DMS114 treated with DMSO at 0.1 percent for 48 hours (cell line): ENCODE measurements at regions not wholly inside any gene's neighbourhood (a gene's known extent, or its start where the extent isn't known, plus 50 kb on each side); places are given as distances from the start of the nearest gene placed in this dataset.

Source experiments
- DNase-seq: peaks from one replicate; lab custom pipeline; 2025; ENCODE audit not compliant: unreplicated experiment; lab: John Stamatoyannopoulos, UW

DNA sequence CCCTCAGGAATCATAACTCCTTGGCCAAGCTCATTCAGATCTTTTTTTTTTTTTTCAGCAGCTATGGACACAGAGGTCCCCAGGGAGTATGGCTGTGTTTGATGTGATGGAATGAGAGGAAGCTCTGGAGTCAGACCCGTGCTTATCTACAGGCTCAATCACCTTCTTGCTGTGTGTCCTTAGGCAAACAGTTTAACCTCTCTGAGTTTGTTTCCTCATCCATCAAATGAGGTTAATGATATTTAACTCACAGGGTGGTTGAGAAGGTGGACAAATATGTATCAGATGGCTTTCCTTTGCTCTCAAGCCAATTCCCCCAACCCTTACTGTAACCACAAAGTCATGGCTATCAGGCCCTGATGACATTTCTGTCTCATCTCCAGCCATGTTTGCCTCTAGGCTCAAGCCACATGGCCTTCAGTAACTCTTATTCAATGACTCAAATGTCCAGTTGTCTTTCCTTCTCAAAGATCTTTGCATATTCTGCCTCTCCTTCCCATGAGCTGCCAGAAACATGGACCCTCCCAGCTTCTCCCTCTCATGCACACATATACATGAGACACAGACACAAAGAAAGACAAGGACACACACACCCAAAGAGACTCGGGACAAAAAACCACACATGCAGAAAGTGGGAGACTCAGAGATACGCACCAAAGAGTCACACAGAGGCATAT is 303.5 kb upstream of the KAZN start:
- DNase-seq = no peak

DNA sequence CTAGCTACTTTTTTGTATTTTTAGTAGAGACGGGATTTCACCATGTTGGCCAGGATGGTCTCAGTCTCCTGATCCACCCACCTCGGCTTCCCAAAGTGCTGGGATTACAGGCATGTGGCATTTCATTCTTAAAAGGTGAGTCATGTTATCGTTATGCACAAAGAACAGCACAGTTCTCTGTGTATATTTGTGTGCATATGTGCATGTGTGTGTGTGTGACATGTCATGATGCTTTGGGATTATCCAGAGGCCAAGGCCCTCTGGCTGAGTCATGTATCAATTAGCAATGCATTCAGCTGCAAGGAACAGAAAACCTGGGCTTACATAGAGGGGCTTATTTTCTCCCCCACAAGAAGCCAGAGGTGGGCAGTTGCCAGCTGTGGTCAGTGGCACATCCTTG is 301.7 kb upstream of the KAZN start:
- DNase-seq = no peak

DNA sequence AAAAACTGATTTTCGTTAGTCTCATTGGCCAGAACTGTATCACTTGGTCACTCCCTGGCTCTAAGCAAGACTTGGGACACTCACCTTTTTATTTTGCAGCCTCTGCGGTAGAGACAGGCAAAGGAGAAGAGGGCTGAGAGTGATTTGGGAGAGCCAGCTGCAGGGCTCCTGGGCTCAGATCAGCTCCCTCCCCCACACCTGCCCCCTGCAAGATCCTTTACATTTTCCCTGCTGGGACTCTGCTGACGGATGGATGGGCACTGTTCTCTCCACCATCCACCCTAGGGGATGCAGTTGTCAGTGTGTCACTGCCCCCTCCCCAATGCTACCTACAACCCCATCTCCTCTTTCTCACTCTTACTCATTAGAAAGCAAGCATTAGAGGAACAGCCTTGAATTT is 301.1 kb upstream of the KAZN start:
- DNase-seq = no peak

DNA sequence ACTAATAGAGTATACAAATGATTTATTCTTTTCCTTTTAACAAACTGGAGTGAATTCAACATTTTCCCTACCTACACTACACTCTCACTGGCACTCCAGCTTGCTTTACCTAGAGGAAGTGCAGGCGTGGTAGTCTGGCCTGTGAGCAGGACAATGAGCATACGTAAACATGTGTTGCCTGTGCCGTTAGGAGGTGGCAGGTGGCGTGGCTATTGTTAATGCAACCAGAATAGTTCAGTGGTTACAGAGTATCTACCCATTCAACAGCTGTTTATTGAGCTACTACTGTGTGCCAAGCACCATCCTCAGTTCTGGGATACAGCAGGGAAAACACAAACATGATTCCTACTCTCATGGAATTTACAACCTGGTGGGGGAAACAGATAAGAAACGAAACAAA is 299.7 kb upstream of the KAZN start:
- DNase-seq = no peak

DNA sequence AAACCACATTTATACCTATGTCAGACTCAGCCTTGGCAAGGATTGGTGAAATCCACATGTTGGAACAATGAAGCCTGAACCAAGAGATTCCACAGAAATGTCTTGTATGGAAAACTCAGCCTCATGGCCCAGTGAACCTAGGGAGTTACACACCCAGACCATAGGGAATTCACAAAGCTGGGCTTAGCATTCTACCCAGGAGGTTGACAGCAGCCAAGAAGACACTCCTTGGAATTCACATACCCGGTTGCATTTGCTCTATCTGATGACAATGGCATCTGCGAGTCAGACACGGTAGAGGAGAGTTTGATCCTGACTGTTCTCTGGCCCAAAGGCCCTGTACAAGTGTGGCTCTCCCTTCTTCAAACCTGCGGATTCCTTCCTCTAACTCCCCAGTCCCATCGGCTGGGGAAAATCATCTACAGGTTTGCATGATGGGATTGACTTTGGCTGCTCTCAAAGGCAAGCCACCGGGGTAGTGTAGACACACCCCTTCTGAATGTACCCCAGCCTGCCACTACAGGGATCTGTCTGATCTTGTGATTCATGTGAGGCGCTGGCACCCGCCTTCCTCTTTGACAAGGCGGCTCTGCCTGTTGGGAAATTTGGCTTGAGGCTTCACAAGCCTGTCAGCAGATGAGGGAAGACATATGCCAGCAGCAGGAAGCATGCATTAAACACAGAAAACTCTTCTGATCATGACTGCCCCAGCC is 297.3 kb upstream of the KAZN start:
- no peak for DNase-seq

DNA sequence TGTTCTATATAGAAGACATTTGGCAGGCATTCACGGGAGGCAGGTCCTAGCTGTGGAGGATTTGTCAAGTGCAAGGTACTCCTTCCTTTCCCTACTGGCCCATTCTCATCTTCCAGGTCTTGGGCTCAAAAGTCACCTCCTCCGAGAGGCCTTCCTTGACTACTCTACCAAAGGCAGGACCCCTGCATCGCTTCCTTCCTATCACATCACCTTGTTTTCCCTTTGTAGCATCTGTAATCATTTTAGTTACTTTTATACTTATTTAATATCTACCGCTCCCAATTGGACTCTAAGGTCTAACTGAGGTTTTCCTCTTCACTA is 296.8 kb upstream of the KAZN start:
- DNase-seq = no peak

DNA sequence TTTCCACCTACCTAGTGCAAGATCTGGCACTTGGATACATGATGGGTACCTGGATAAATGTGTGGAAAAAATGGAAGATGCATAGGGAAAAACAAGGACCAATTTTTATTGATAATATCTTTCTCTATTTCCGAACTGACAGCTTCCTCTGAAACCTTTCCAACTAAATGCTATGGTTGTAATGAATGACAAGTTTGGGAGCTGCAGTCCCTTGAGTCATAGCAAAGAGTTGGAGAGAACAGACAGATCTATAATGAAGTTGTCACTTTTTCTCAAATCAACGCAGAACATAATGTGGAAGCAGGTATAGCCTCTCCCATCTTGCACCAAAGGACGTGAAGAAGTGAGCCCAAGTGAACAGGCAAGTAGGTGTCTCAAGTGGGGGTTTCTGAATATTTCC is 296.5 kb upstream of the KAZN start:
- no peak for DNase-seq

DNA sequence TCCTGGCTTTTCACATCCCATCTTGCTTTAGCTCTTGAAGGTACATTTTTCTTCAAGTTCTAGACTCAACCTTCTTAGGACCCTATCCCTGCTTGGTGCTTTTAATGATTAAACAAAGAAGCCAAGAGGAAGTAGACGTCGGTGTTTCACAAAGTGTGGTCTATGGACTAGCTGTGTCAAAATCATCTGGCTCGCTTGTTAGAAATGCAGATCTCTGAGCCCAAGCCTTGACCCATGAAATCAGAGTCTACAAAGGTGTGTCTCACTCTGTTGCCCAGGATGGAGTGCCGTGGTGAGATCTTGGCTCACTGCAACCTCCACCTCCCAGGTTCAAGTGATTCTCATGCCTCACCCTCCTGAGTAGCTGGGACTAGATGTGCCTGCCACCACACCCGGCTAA is 295.5 kb upstream of the KAZN start:
- no peak for DNase-seq

DNA sequence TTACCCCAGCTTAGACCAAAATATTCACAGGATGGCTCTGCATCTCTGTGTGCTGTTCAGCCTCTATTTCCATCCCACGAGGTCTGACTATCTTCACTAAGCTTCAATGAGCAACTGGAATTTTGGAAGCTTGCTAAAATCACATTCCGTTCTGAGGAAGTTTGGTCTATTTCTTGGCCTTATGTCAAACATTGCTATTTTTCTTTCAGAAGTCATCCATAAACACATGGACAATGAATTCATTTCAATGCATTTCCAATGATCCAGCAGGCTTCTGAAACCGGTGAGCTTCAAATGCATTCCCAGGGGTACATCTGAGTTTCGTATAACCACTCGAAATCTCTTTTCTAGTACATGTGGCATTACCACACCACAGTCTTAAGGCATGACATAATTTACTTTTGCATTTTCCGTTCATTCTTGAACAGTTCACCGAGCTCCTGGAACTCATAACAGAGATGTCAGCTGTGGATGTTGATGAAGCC is 294.1 kb upstream of the KAZN start:
- DNase-seq = no peak

DNA sequence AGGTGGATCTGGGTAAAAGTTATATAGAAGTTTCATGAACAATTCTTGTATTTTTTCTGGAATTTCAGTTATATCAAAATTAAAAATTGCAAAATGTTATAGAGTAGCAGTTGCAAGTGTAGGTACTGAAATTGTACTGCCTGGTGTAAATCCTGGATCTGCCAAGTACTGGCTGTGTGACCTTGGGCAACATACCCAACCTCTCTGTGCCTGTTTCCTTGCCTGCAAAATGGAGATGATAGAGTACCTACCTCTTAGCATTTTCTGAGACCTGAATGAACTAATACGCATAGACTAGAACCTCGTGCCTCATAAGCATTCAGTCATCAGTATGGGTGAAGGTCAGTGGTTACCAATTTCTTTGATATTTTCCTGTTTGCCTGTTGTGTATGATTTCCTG is 290.0 kb upstream of the KAZN start:
- no peak for DNase-seq

DNA sequence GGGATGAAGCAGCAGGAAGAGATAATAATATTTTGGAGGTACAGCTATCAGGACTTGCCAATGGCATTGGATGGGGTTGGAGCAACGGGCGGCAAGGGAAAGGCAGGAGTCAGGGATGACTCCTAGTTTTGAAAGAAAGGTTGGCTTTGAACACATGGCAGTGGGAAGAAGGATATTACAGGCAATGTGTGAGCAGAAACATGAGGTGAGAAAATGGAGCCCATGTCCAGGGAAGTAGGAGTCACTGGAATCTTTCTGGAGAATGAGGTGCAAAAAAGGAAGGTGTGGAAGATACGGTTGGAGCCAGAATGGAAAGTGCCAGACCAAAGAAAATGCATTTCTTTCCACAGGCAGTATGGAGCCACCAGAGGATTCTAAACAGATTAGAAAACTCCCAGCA is 288.5 kb upstream of the KAZN start:
- no peak for DNase-seq

DNA sequence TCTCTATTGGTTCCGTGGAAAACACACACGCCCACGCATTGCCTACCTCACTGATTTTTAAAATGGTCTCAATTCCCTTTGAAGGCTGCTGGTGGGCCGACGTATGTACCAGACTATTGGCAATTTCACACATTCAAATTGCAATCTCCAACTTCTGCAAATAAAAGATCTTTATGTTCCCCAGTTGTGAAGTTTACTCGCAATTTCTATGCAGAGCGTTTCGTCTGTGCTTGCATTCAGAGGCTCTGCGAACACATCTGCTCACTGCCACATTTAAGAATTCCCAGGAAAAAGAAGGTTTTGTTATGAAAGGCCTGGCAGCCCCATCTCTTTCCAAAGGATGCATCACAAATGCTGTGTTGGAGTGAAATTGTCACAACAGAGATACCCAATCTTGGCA is 288.0 kb upstream of the KAZN start:
- no peak for DNase-seq

DNA sequence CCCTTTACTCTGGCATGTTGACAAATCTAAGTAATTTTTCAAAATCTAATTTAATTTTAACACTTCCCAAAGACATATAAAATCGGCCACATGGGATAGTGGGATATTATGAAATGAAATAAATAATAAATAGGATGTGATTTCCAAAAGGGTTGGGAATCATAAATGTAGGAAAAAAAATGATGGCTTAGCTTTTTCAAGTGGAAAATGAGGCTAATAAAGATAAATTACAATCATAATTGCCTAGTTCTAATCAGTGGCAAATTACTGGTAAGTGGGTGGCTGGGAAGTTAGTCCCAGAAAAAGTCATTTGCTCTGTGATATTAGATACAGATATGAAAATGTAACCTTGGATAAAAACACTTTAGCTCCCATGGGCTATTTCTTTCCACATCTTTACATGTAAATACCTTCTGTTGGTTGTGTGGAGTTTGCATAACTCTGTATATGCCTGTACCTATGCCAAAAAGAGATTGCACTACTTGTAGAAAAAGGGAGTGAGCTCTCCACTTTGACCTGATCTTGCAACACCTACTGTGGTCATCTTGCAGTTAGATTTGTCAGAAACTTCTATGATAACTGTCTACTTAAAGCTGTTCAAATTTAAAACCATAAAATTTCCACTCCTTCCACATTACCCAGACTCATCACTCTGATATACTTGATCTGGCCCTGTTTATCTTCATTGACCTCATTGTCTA is 284.6 kb upstream of the KAZN start:
- no peak for DNase-seq

DNA sequence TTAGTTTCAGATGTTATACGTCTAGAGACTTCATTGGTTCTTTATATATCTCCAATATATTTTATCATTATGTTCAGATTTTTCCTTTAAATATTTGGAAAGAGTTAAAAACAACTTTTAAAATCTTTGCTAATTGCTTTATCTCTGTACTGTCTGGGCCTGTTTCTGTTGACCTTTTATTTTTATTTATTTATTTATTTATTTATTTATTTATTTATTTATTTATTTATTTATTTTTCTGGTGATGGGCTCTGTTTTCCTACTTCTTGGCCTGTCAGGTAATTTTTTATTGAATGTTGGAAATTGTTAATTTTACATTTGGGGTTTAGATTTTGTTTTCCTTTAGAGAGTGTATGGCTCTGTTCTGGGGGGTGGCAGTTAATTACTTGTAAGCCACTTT is 279.7 kb upstream of the KAZN start:
- no peak for DNase-seq

DNA sequence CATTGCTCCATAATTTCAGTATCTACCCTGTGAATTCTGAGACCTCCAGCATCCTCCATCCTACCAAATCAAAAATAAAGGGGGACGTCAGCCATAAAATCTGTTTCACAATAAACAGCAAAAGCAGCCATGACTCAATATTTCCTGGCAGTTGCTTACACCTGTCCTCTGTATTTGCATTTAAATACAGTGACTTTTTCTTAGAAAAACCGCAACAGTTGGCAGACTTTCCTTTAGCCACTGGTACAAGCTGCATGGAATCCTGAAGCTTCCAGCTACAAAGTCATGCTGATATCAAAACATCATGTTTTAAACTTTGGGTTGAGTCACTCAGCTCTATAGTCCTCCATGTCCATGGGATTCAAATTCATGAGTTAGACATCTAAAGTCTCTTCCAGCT is 278.0 kb upstream of the KAZN start:
- DNase-seq = no peak

DNA sequence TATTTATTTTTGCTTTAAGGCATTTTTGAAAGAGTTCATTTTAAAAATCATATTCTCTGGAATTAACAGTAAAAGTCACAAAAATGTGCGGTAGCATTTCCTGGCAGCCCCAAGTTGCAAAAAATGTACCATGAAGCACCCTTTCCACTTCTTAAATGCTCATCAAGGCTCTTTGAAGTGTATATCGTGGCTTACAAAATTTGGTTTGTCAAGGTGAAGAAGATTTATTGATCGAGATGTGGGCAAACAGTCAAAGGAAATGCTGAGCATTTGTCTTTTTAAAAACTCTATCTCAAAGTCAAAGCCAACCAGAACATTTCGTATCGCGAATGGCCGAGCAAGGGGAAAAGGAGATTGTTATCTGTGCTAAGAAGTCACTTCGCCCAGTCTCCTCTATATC is 277.5 kb upstream of the KAZN start:
- no peak for DNase-seq

DNA sequence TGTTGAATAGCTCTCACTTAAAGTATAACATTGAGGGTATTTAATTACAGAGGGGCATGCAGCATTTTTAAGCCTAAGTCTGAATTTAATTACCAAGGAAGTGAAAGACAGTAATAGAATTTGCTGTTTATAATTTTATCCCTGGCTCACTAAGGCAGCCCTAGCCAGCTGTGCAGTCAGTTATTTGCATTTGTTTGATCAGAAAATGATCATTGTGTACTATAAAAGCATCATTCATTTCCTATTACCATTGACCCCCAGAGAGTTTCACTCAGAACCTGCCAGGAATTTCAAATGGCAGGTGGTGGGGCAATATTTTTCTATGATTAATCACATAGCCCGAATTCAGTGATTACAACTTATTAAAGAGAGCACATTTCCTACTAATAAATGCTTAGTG is 277.1 kb upstream of the KAZN start:
- no peak for DNase-seq

DNA sequence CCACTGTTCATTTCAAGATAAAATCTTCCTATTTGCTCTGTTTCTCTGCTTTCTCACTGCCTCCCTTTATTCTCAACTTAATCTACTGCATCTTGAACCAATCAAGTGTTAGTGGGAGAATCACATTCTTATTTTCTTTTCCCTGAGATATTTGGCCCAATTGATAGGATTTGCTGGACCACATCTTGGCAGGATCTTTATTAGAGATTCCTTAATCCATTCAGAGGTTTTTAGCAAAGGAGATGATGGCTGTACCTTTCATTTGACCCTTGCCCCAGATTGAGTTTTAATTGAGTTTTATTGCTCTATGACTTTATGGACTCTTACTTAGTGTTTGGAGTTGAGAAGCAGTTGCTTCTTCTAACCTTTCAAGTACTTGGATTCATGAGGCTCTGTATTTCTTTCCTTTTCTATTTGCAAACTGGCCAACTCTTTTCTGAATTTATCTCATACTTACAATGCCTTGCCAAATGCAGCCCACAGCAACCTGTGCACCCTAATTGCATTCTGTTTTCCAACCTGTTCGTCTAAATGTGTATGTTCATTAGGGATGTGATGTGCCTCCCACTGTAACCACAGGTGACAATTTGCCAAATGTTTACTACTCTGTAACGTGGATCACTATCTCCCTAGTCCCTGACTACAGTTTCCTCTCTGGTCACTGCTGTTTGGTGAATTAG is 274.8 kb upstream of the KAZN start:
- DNase-seq = no peak

DNA sequence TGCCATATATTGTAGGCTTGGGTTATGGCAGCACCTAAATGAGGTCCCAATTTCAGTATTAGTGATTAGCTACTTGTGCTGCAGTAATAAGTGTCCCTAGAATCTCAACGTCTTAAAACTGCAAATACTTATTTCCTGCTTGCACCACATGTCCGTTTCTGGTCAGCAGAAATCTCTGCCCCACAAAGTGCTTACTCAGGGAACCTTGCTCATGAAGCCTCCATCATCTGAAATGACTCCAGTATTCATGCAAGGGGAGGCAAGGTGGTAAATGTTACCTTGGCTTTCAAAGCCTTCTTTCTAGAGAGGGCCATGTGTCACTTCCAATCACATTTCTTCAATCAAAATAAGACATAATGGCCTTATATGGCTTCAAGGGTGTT is 274.2 kb upstream of the KAZN start:
- no peak for DNase-seq

DNA sequence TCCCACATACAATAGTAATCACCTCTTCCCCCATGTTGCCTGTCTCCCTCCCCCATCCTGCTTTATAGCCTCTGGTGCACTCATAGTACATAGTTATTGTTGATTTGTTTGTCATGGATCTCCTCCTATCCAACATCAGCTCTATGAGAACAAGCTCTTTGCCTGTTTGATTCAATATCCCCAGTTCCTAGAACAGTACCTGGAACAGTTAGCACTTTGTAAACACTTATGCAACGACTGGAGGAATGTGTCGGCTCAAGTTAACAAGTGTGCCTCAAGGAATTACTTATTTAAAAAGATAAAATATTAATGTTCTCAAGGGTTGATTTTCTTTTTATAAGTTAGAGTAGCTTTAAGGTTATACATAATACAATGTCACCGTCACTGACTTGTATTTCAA is 271.6 kb upstream of the KAZN start:
- DNase-seq = no peak

DNA sequence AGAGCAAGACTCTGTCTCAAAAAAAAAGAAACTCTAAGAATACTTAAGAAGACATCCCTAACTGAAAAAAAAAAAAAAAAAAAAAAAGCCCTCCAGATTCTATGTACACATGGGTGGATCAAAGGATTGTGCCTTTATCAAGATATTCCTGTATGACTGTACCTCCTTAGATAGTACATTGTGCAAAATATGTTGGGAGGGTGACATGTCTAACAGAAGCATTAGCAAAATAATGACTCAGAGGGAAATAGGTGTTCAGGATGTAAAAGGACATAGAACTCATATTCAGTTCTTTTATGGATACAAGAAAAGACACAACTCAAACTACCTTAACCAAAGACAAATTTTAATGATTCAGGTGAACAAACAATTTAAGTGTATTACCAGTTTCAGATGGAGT is 269.8 kb upstream of the KAZN start:
- DNase-seq = no peak

DNA sequence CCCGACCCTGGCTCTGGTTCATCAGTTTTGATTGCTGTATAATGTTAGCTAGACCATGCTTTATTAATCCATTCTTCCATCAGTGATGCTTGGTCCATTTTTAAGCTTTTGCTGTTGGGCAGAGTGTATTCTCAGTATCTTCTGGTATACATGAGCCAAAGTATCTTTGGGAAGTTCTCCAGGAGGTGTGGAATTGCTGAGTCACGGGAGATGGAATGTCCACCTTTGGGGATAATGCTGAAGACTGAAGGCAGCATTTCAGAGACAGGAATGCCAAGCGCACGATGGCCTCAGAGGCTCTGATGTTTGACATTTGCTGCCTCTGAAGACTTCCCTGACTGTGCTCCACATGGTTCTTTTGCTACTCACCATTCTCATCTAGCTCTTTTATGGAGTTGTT is 266.3 kb upstream of the KAZN start:
- no peak for DNase-seq
